HG03571 (cell line): ENCODE measurements at regions not wholly inside any gene's neighbourhood (a gene's known extent, or its start where the extent isn't known, plus 50 kb on each side); places are given as distances from the start of the nearest gene placed in this dataset.

Experiments
- ATAC-seq: cut with Tn5 transposase; IDR thresholded peaks from one replicate; pipeline ENCODE4 v1.9.1; 2021; ENCODE audit not compliant: unreplicated experiment

DNA sequence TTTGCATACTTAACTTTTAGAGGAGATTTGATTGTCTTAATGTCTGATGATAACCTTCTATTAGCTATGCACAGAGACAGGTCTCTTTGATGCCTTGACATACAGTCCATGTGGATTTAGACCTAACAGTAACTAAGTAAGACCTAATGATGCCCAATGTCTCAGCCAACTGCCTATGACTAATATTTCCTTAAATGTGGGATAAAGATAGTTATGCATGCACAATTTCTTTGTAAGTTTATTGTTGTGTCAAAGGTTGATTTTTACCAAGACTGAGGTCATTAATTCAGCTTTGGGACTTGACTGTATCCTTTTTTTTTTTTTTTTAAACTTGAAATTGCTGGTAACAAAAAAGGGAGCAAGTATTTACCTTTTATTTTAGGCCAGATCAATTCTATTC, 450.0 kb downstream of the HAO1 start:
- no peak for ATAC-seq

GRCh38 chr20:7492257-7492656, 448.0 kb downstream of the HAO1 start:
- ATAC-seq = no peak

GRCh38 chr20:7493311-7493710, 446.9 kb downstream of the HAO1 start:
- ATAC-seq = no peak

GRCh38 chr20:7496394-7496991, 443.8 kb downstream of the HAO1 start:
- no peak for ATAC-seq

GRCh38 chr20:7497985-7498384, 442.3 kb downstream of the HAO1 start:
- no peak for ATAC-seq

- no peak for ATAC-seq
Measured at GRCh38 chr20:7499201-7499600, 441.1 kb downstream of the HAO1 start.

DNA sequence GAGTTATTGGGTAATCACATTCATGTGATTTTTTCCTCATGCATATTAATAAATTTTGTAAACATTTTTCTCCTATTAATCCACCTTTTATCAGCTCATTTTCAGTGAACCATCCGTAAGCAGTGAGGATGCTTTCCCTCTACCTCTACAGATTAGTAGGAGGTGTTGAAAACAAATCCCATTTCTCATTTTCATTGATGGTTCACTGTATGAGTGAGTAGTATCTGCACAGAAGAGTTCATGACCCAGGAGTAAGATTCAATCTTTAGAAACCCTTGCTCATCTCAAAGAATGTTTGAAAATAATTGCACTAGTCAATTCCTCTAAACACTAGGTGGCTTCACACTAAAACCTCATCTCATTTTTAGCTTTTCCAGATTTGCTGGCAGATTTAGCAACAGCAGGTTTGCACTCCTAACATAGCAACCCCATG, 440.0 kb downstream of the HAO1 start:
- ATAC-seq = no peak

DNA sequence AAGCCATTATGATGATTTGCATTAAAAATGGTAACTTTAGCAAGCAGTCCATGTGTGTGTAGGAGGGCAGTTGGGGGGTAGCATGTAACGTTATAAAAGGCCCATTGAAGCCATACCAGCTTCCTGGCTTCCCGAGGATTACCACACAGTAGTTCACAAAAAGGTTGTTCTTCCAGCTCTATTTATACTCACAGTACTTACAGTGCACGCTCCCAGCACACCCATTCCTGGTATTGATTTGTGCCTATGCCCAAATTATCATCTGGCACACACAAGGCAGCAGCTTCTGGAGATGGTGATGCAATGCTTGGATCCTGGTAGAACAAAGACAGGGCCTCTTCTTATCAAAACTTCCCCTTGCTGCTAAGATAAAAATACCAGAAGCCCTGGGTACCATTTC, 436.8 kb downstream of the HAO1 start:
- ATAC-seq = no peak

GRCh38 chr20:7505152-7505834, 435.0 kb downstream of the HAO1 start:
- ATAC-seq = no peak

GRCh38 chr20:7505835-7506221, 434.4 kb downstream of the HAO1 start:
- ATAC-seq = no peak

DNA sequence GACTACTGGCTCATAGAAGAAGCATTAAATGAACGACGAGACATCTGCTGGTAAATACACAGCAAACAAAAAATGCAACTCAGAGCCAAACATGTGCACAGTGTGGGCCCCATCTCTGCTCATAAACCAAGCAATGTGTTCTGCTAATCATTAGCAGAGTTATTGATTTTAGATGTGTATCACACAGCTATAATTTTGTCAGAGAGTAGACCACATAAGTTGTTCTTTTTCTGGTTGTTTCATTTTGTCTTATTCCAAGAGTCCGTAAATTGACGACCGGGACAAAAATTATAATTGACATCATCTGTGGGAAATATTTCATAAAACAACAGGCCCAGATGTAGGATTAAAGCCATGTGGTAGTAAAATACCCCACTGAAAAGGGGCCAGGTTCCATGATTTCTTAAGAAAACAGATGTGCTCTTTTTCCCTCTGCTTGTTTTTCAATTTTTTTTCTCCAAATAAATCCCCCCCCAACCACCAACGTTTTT, 423.6 kb downstream of the HAO1 start:
- ATAC-seq = no peak

DNA sequence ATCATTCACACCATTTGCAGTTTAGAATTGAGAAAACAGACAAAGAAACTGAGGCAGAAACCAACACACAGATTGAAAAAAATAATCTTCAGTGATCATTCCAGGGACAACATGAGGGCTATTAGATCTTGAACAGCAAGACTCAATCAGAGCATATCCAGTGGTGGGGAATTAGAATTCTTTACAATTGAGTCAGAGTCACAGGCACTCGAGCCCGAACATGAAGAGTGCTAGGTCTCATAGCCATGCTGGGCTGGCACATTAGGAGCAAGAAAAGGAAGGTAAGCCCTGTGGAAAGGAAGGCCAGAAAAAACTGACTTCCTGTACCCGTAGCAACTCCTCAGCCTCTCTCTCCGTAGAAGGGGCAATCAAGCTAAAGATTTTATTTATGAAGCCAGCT, 419.9 kb downstream of the HAO1 start:
- ATAC-seq = no peak

GRCh38 chr20:7523288-7523687, 417.0 kb downstream of the HAO1 start:
- no peak for ATAC-seq

DNA sequence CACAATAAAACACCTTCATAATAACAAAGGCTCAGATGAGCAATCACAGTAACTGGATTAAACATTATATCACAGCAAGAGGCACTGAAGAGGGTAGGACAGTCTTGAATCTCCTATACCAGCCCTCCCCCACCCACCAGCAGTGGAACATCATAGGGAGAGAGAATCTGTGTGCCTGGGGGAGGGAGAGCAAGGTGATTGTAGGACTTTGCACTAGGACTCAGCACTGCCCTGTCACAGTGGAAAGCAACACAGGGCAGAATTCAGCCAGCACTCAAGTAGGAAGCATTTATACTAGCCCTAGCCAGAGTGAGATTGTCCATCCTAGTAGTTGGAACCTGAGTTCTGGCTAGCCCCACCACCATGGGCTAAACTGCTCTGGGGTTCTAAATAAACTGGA, 400.2 kb downstream of the HAO1 start:
- no peak for ATAC-seq

DNA sequence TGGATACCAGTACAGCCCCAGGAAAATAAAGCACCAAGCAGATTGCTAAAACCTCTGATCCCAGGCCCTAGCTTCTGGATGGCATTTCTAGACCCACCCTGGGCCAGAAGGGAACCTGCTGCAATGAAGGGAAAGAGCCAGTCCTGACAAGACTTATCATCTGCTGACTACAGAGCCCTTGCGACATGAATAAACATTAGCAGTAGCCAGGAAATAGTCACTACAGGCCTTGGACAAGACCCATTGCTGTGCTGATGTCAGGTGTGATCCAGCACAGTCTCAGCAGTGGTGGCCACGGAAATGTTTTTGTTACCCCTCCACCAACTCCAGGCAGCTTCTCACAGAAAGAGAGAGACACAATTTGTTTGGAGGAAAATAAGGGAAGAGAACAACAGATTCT, 399.3 kb downstream of the HAO1 start:
- ATAC-seq = no peak

- no peak for ATAC-seq
Measured at GRCh38 chr20:7571101-7571500, 369.2 kb downstream of the HAO1 start.

DNA sequence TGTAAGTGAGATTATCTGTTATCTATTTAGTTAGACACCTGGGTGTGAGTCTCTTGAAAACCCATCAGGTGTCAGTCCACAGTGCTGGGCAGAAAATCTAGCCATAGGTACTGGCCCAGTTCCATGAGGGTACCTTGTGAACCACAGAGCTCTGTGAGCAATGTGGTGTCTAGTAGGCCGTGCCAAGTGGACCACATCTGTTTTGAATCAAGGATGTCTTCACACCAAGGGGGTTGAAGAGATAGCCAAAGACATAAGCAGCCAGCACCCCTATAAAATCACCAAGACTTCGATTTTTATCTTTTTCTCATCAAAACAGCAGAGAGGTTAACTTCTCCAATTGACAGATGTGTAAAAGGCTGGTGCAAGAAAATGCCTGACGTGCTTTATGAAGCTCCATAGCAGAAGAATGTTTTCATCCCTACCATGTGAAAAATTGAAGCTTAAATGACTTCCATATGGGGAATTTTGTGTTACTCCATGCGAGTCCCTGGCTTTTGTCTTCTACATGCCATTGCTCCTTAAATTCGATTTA, 368.7 kb downstream of the HAO1 start:
- ATAC-seq = no peak

- no peak for ATAC-seq
Measured at GRCh38 chr20:7579888-7580287, 360.4 kb downstream of the HAO1 start.

DNA sequence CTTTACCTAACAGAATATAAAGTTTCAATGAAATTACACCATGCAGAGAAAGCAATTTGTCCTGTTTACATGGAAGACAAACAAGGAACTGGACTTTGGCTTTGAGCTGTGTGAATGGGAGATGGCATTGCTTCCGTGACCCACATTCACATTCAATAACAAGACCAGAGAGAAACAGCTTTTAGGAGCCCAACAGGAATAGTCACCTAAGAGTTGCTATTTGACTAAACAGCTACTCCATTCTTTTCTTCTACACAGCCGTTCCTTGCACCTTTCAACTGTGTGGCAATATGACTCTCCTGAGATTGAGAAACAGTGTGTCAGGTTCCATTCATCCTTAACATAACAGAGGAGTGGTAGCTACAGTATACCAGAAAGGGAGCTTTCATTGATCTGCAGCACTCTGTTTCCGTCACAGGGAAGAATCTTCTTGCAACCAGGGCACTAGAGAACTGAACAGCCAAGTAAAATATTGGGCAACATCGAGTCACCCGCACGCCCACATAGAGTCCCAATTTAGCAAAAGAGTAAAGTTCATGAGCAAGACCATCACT, 355.1 kb downstream of the HAO1 start:
- no peak for ATAC-seq

DNA sequence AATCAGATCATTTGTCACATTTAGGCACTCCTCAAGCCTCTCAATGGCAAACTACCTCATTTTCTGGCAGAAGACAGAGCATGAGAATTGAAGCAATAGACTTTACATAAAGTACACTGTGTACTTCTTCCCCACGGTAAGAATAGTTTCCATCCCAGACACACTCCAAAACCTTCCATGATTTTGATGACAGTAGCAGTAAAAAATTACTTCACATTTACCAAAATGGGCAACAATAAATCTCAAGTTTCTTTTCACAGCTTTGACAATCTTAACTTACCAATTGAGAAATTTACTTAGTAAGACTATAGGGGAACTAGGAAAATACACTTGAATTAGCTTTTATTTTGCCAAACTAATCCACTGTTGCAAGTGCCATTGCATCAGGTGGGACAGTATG, 353.8 kb downstream of the HAO1 start:
- ATAC-seq = no peak

GRCh38 chr20:7589164-7589563, 351.1 kb downstream of the HAO1 start:
- ATAC-seq = no peak

DNA sequence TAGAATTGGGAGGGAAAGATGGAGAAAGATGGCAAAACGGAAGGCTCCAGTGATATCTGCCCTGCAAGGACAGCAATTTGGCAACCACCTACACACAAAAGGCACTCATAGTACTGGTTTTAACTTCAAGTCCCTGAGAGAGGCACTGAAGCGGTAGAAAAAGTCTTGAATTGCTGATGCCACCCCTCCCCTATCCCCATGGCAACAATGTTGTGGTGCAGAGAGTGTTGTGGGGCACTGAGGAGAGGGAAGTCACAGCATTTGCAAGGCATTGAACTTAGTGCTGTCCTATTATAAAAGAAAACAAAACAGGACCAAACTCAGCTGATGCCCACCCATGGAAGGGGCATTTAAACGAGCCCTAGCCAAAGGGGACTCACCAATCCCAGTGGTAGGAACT, 343.7 kb downstream of the HAO1 start:
- no peak for ATAC-seq
